GM13976 (cell line): ENCODE measurements at regions not wholly inside any gene's neighbourhood (a gene's known extent, or its start where the extent isn't known, plus 50 kb on each side); places are given as distances from the start of the nearest gene placed in this dataset.

Source experiments
- DNase-seq: peaks from one replicate; pipeline ENCODE4 v3.0.0; 2012; ENCODE audit warnings: low spot score
- CTCF ChIP-seq: IDR thresholded peaks from 2 replicates; pipeline ENCODE4 v1.5.1; 2012; ENCODE audit warnings: borderline replicate concordance, mild to moderate bottlenecking; ENCODE audit not compliant: insufficient read depth; ENCODE audit errors: extremely low read depth, missing control alignments, control extremely low read depth
- in situ Hi-C: fragments of 300-500 bp; cut with MboI; formaldehyde crosslinking; loops from one replicate; pipeline ENCODE4 v1.12.0; 2022; ENCODE audit warnings: low sequenced_read_pairs, mixed read lengths, inconsistent platforms; ENCODE audit not compliant: unreplicated experiment

- in situ Hi-C loops = no loop called here
- DNase-seq = no peak
- no peak for TF ChIP-seq CTCF
Observed at GRCh38 chr7:52758356-52758755, 277.1 kb upstream of the POM121L12 start.

GRCh38 chr7:52753855-52754254 lies 281.6 kb upstream of the POM121L12 start:
- in situ Hi-C loops = no loop called here
- no peak for TF ChIP-seq CTCF
- DNase-seq = no peak

GRCh38 chr7:52752891-52753290 lies 282.5 kb upstream of the POM121L12 start:
- TF ChIP-seq CTCF = no peak
- in situ Hi-C loops = no loop called here
- no peak for DNase-seq

- TF ChIP-seq CTCF = no peak
- in situ Hi-C loops = no loop called here
- DNase-seq = no peak
Observed at GRCh38 chr7:52749880-52750279, 285.6 kb upstream of the POM121L12 start.

- TF ChIP-seq CTCF = no peak
- in situ Hi-C loops = no loop called here
- DNase-seq = no peak
Observed at GRCh38 chr7:52747817-52748216, 287.6 kb upstream of the POM121L12 start.

- DNase-seq = no peak
- in situ Hi-C loops = no loop called here
- TF ChIP-seq CTCF = no peak
Observed at GRCh38 chr7:52741670-52742290, 293.7 kb upstream of the POM121L12 start.
